Kidney (tissue), 13 donors: ENCODE measurements at regions not wholly inside any gene's neighbourhood (a gene's known extent, or its start where the extent isn't known, plus 50 kb on each side); places are given as distances from the start of the nearest gene placed in this dataset.
A peak's percentile ranks its signal among the peaks of the same experiment; 100 is the strongest.

Source experiments
- DNase-seq, 5 donors: peaks; one replicate each; pipeline ENCODE4 v3.0.0-alpha.2; 2013 to 2020
- FAIRE-seq: peaks from 2 replicates; lab custom pipeline; 2012; peaks lifted over from hg19 to GRCh38; lab: Jason Lieb, UNC
- H3K27ac ChIP-seq, 2 donors: one replicate each; pipeline ENCODE4 v1.7.0; 2013; ENCODE audit warnings: low read depth in 2 of 2, low read length in 2 of 2, inconsistent platforms in 1 of 2
- H3K27me3 ChIP-seq: one replicate; pipeline ENCODE4 v1.7.1; 2013; ENCODE audit warnings: low read length, inconsistent platforms; ENCODE audit not compliant: control insufficient read depth, insufficient read depth
- H3K36me3 ChIP-seq, 3 donors: one replicate each; pipeline versions ENCODE4 v1.7.0 to v1.7.1; 2013; ENCODE audit warnings: low read length in 3 of 3, control low read depth in 1 of 3, inconsistent platforms in 1 of 3; ENCODE audit not compliant: insufficient read depth in 3 of 3, control insufficient read depth in 2 of 3
- H3K4me1 ChIP-seq, 3 donors: one replicate each; pipeline versions ENCODE4 v1.7.0 to v1.7.1; 2013; ENCODE audit warnings: low read length in 3 of 3, inconsistent platforms in 1 of 3, low read depth in 1 of 3; ENCODE audit not compliant: control insufficient read depth in 2 of 3, insufficient read depth in 2 of 3
- H3K4me3 ChIP-seq, 3 donors: one replicate each; pipeline versions ENCODE4 v1.7.0 to v1.8.1; 2013; ENCODE audit warnings: low read length in 3 of 3, control low read depth in 1 of 3, inconsistent platforms in 1 of 3
- H3K9ac ChIP-seq, 3 donors: one replicate each; pipeline versions ENCODE4 v1.7.0 to v1.7.1; 2013; ENCODE audit warnings: low read length in 3 of 3, control low read depth in 1 of 3, inconsistent platforms in 1 of 3
- H3K9me3 ChIP-seq, 3 donors: one replicate each; pipeline versions ENCODE4 v1.7.0 to v1.7.1; 2013; ENCODE audit warnings: low read length in 3 of 3, control low read depth in 1 of 3, inconsistent platforms in 1 of 3; ENCODE audit not compliant: control insufficient read depth in 2 of 3, insufficient read depth in 1 of 3
- intact Hi-C: fragments of 100-400 bp; cut with DNase I; formaldehyde crosslinking; loops from one replicate; pipeline ENCODE4 v1.11.1; 2022
- TF ChIP-seq, protein P1 (sequence below): IDR thresholded peaks from 3 replicates; pipeline ENCODE4 v1.5.1; 2012; ENCODE audit warnings: mild to moderate bottlenecking, moderate library complexity, borderline replicate concordance; ENCODE audit not compliant: insufficient read depth; ENCODE audit errors: extremely low read depth
- donor health status: control.
- donor health status: control.
- donor health status: control.
- donor health status: control.
- donor health status: control.
- donor health status: DM: yes; HTN: yes; CAD: no.
- donor health status: Normal renal cell carcinoma (clear cell type).

DNA sequence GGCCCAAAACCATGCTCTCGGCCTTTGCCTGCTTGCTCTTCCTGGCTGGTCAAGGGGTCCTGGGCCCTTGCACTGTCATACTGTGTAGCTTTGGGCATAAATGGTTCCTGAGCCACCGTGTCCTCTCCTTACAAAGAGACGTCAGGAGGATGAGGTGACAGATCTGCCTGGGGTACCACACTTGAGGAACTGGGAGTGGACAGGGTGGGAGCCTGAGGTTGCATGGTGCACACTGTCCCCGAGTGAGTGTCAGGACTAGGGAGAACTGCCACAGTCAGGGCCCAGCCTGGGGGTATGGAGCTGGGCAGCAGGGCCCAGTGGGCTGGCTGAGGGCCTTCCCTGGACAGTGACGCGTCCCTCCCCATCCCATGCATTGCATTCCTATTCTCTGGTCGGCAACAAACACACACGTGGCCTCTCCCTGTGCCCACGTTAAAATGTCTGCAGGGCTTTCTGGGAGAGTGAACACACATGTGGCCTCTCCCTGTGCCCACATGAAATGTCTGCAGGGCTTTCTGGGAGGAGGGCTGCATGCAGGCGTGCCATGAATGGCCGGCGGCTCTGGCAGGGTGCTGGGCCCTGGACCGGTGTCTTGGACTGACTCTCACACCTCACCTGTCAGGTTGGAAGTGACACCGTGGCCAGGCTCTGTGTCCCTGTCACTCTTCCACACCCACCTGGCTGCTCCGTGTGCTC lies 122.1 kb upstream of the COL5A1 start:
- DNase-seq (peak in 1 of 5 donors; percentile 59), FAIRE-seq (no peak)
- no peaks in the 10 kb centered on the region for H3K36me3 ChIP-seq
- H3K27ac ChIP-seq: no peak overlapping the region
- peaks cover 0 to 8% (median 0%) of the 10 kb centered on the region in 3 donors for H3K9me3 ChIP-seq
- intact Hi-C loops: no loop called here
- H3K4me3 ChIP-seq: no peak overlapping the region
- no peaks in the 10 kb centered on the region for H3K4me1 ChIP-seq
- TF ChIP-seq, protein P1, sequence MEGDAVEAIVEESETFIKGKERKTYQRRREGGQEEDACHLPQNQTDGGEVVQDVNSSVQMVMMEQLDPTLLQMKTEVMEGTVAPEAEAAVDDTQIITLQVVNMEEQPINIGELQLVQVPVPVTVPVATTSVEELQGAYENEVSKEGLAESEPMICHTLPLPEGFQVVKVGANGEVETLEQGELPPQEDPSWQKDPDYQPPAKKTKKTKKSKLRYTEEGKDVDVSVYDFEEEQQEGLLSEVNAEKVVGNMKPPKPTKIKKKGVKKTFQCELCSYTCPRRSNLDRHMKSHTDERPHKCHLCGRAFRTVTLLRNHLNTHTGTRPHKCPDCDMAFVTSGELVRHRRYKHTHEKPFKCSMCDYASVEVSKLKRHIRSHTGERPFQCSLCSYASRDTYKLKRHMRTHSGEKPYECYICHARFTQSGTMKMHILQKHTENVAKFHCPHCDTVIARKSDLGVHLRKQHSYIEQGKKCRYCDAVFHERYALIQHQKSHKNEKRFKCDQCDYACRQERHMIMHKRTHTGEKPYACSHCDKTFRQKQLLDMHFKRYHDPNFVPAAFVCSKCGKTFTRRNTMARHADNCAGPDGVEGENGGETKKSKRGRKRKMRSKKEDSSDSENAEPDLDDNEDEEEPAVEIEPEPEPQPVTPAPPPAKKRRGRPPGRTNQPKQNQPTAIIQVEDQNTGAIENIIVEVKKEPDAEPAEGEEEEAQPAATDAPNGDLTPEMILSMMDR: no peak
- H3K9ac ChIP-seq: no peak overlapping the region
- no peaks in the 10 kb centered on the region for H3K27me3 ChIP-seq

GRCh38 chr9:134521817-134522501 lies 119.6 kb upstream of the COL5A1 start:
- intact Hi-C loops: no loop called here
- no peak for FAIRE-seq
- Histone ChIP-seq H3K9me3 (peaks cover 0 to 8% (median 0%) of the 10 kb centered on the region in 3 donors), H3K36me3 (no peaks in the 10 kb centered on the region), H3K27me3 (no peaks in the 10 kb centered on the region), H3K4me1 (no peaks in the 10 kb centered on the region), H3K27ac (no peak overlapping the region), H3K9ac (no peak overlapping the region), H3K4me3 (no peak overlapping the region)
- TF ChIP-seq, protein P1: no peak
- peak in 1 of 5 donors; percentile 46 for DNase-seq

GRCh38 chr9:134522502-134522848 lies 119.1 kb upstream of the COL5A1 start:
- Histone ChIP-seq H3K27me3 (no peaks in the 10 kb centered on the region), H3K9me3 (peaks cover 0 to 8% (median 0%) of the 10 kb centered on the region in 3 donors), H3K4me3 (no peak overlapping the region), H3K4me1 (no peaks in the 10 kb centered on the region), H3K9ac (no peak overlapping the region), H3K36me3 (no peaks in the 10 kb centered on the region), H3K27ac (no peak overlapping the region)
- DNase-seq (no peak), FAIRE-seq (no peak)
- intact Hi-C loops: no loop called here
- TF ChIP-seq, protein P1: no peak
